ENCODE measurements at regions not wholly inside any gene's neighbourhood (a gene's known extent, or its start where the extent isn't known, plus 50 kb on each side); places are given as distances from the start of the nearest gene placed in this dataset.

DNA sequence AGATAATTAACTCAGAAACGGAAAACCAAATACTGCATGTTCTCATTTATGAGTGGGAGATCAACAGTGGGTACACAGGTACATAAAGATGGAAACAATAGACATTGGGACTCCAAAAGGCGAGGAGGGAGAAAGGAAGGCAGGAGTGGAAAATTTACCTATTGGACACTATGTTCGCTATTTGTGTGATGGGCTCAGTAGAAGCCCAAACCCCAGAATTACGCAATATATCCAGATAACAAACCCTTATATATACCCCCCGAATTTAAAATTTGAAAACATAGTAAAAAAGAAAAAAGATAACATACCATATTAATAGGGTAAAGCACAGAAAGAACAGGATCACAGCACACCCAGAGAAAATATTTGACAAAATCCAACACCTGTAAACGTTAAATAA lies 1351.7 kb upstream of the FAM98A start:
- TF ChIP-seq, protein P1, sequence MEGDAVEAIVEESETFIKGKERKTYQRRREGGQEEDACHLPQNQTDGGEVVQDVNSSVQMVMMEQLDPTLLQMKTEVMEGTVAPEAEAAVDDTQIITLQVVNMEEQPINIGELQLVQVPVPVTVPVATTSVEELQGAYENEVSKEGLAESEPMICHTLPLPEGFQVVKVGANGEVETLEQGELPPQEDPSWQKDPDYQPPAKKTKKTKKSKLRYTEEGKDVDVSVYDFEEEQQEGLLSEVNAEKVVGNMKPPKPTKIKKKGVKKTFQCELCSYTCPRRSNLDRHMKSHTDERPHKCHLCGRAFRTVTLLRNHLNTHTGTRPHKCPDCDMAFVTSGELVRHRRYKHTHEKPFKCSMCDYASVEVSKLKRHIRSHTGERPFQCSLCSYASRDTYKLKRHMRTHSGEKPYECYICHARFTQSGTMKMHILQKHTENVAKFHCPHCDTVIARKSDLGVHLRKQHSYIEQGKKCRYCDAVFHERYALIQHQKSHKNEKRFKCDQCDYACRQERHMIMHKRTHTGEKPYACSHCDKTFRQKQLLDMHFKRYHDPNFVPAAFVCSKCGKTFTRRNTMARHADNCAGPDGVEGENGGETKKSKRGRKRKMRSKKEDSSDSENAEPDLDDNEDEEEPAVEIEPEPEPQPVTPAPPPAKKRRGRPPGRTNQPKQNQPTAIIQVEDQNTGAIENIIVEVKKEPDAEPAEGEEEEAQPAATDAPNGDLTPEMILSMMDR (IDR thresholded peaks at IDR 0.05): no peak
- no peak for TF ChIP-seq POLR2A (IDR thresholded peaks at IDR 0.05)
- ATAC-seq (no peak), DNase-seq (no peak)
- H3K4me1 ChIP-seq: no peaks in the 10 kb centered on the region
- intact Hi-C loops (cut with DNase I): no loop called here
- H3K9me3 ChIP-seq: peaks cover 0 to 21% (median 2%) of the 10 kb centered on the region in 12 donors
- H3K27me3 ChIP-seq: no peaks in the 10 kb centered on the region
- no peak overlapping the region for H3K4me3 ChIP-seq
- H3K36me3 ChIP-seq: no peaks in the 10 kb centered on the region
- H3K27ac ChIP-seq: no peak overlapping the region
- 73 to 87% (median 77%) methylated on average over 6 of the region's 6 CpGs for WGBS, 4 donors

DNA sequence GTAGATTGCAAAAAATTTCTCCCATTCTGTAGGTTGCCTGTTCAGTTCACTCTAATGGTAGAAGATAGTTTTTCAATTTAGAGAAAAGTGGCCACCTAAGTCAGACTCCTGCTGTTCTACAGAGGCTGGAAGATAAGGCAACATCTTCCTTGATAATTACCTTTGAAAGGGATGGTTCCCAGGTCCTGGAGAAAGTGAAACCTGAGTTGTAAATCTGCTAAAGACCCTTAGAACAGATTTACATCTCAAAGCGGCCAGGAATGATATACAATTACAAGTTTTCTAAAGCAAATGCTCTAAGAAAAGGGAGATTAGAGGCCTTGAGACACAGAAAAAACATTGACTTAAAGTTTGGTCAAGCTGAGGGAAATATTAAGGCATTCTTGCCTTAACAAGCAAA lies 1350.2 kb upstream of the FAM98A start:
- Histone ChIP-seq H3K36me3 (no peaks in the 10 kb centered on the region), H3K4me3 (no peak overlapping the region), H3K27me3 (no peaks in the 10 kb centered on the region), H3K4me1 (no peaks in the 10 kb centered on the region), H3K9me3 (peaks cover 0 to 21% (median 2%) of the 10 kb centered on the region in 12 donors), H3K27ac (no peak overlapping the region)
- no peak for TF ChIP-seq POLR2A (IDR thresholded peaks at IDR 0.05)
- TF ChIP-seq, protein P1 (IDR thresholded peaks at IDR 0.05): no peak
- ATAC-seq (no peak), DNase-seq (no peak)
- WGBS, 4 donors: 41 to 53% (median 52%) methylated on average over 1 of the region's 1 CpG
- intact Hi-C loops (cut with DNase I): no loop called here

DNA sequence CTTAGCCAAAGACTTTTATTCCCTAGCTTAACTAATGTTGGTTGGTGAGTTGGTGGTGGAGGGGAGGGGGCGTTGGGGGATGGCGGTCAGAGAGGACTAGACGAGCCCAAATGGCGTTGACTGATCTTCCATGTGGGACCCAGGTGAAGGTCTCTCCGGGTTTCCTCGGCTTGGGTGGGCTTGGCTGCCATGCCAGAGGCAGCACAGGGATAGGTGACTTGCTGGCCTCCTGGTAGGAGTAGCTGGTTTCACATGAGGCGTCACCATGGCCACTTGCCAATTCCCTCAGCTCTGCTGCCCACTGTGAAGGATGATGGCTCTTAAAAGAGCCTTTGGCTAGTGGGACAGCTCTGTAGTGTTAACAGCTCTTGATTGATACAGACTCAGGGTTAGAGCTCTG lies 1337.0 kb upstream of the FAM98A start:
- no peaks in the 10 kb centered on the region for H3K27me3 ChIP-seq
- no peaks in the 10 kb centered on the region for H3K4me1 ChIP-seq
- H3K9me3 ChIP-seq: peaks cover 0 to 7% (median 0%) of the 10 kb centered on the region in 12 donors
- H3K4me3 ChIP-seq: no peak overlapping the region
- H3K36me3 ChIP-seq: no peaks in the 10 kb centered on the region
- no peak overlapping the region for H3K27ac ChIP-seq
- intact Hi-C loops (cut with DNase I): no loop called here
- ATAC-seq: no peak
- no peak for TF ChIP-seq POLR2A (IDR thresholded peaks at IDR 0.05)
- TF ChIP-seq, protein P1 (IDR thresholded peaks at IDR 0.05): no peak
- DNase-seq: no peak
- WGBS, 4 donors: 80 to 89% (median 84%) methylated on average over 7 of the region's 7 CpGs

DNA sequence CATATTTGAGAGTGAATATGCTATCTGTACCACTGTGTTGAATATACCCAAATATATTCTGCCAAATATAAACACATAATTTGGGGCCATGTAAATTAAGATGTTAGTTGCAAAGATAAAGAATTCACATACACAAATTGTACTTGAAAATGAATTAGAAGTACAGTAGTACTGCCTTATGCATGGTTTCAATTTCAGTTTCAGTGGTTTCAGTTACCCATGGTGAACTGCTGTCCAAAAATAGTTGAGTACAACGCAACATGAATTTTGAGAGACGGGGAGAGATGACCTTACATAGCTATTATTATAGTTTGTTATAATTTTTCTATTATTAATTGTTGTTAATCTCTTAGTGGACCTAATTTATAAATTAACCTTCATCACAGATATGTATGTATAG lies 1313.0 kb upstream of the FAM98A start:
- Histone ChIP-seq H3K36me3 (no peaks in the 10 kb centered on the region), H3K9me3 (peaks cover 0 to 4% (median 0%) of the 10 kb centered on the region in 12 donors), H3K27me3 (no peaks in the 10 kb centered on the region), H3K4me3 (no peak overlapping the region), H3K4me1 (no peaks in the 10 kb centered on the region), H3K27ac (no peak overlapping the region)
- intact Hi-C loops (cut with DNase I): no loop called here
- WGBS, 4 donors: 69 to 79% (median 75%) methylated on average over 2 of the region's 2 CpGs
- DNase-seq (no peak), ATAC-seq (no peak)
- no peak for TF ChIP-seq POLR2A (IDR thresholded peaks at IDR 0.05)
- TF ChIP-seq, protein P1 (IDR thresholded peaks at IDR 0.05): no peak
